B cell (primary cell): ENCODE measurements at regions not wholly inside any gene's neighbourhood (a gene's known extent, or its start where the extent isn't known, plus 50 kb on each side); places are given as distances from the start of the nearest gene placed in this dataset.

Experiments
- CTCF ChIP-seq: fragments of 200-600 bp; IDR thresholded peaks from one replicate; pipeline ENCODE4 v1.8.0; 2022; ENCODE audit warnings: antibody characterized with exemption, mild to moderate bottlenecking
- EZH2 ChIP-seq: IDR thresholded peaks from 2 replicates; pipeline ENCODE4 v1.6.1; 2012; ENCODE audit warnings: borderline replicate concordance, low read depth, mild to moderate bottlenecking, moderate library complexity, low read length; ENCODE audit not compliant: insufficient read depth, poor library complexity, severe bottlenecking

DNA sequence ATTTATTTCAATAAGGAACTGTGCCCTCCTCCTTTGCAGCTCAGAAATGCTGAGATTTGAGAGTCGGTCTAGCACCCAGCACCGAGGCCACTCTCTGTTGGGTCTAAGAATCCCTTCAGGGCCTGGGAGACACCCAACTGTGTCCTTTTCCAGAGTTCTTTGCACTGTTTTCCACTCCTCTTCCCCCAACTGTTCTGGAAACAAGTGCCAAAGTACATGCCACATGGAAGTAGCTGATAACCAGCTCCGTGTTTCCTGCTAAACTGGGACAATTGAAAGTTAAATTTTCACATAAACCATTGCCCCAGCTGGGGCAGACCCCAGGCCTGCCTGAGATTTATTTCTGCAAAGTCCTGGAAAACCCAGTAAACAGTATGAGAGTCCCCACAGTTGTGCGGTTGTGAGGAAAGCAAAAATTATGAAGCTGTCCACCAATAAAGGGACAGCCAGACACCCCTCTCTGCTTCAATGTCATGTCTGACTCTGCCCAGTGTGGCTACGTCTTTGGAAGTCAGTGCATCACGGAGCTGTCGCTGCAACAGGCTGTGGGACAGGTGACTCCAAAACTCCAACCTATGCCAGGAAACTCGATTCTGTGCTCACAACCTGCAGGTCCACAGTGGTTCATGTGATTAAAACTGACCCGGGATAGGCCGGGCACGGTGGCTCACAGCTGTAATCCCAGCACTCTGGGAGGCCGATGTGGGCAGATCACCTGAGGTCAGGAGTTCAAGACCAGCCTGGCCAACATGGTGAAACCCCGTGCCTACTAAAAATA, 178.0 kb upstream of the AFDN start:
- TF ChIP-seq CTCF = no peak
- no peak for TF ChIP-seq EZH2
